GM12892 (cell line): ENCODE measurements at regions not wholly inside any gene's neighbourhood (a gene's known extent, or its start where the extent isn't known, plus 50 kb on each side); places are given as distances from the start of the nearest gene placed in this dataset.

ENCODE experiments used
- POLR2A ChIP-seq: IDR thresholded peaks from 2 replicates; pipeline ENCODE4 v1.6.1; 2011; ENCODE audit warnings: low read depth, low read length, control low read depth
- POLR2AphosphoS5 ChIP-seq: IDR thresholded peaks from 2 replicates; pipeline ENCODE4 v1.6.1; 2011; ENCODE audit warnings: low read depth, low read length, control low read depth
- TAF1 ChIP-seq: IDR thresholded peaks from 2 replicates; pipeline ENCODE4 v1.6.1; 2011; ENCODE audit warnings: low read depth, mild to moderate bottlenecking, control low read depth, low read length, borderline replicate concordance

DNA sequence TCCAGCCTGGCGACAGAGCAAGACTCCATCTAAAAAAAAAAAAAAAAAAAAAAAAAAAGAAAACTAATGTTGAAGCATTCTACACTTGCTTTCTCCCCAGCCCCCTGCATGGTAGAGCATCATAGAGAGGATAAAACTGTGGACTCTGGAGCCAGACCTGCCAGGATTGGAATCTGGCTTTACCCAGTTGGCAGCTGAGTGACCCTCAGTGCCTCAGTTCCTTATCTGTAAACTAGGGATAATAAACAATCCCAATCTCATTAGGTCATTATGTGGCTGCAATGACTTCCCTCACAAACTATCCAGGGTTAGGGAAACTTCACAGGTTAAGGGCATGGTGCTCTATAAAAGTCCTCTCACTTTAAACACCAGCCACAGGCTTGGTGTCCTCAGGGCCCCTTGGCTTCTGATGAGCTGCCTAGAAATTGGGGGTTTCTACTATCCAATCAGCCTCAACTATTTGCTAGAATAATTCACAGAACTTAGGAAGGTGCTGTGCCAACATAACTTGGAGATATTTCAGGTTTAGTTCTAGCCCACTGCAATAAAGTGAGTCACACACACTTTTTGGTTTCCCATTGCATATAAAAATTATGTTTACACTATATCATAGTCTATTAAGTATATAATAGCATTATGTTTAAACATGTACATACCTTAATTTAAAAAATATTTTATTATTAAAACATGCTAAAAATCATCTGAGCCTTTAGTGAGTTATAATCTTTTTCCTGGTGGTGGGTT lies 180.5 kb upstream of the B3GALT2 start:
- no peak for TF ChIP-seq POLR2A
- TF ChIP-seq POLR2AphosphoS5 = no peak
- TF ChIP-seq TAF1 = no peak
